Middle frontal gyrus (tissue), 1 donor: ENCODE measurements at regions not wholly inside any gene's neighbourhood (a gene's known extent, or its start where the extent isn't known, plus 50 kb on each side); places are given as distances from the start of the nearest gene placed in this dataset.
A peak's percentile ranks its signal among the peaks of the same experiment; 100 is the strongest.

ENCODE experiments used
- DNase-seq: peaks from one replicate; pipeline ENCODE4 v3.0.0-alpha.2; 2015; ENCODE audit warnings: low spot score; ENCODE audit errors: extremely low spot score

DNA sequence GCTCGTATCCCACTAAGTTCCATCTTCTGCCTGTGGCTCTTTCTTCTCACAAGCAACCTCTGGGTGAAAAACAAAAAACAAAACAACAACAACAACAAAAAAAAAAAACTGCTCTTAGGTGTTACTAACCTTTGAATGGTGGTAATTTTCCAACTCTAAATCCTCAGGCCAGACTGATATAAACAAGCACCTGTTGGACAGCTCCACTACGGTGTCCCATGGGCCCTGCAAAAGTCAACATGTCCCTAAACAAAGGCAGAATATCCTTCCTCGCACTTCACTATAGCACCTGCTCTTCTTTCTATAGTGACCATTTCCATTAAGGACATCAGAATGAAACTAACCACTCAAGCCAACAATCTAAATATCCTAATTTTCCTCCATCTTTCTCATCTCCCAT lies 54.6 kb upstream of the PARM1 start:
- no peak for DNase-seq

DNA sequence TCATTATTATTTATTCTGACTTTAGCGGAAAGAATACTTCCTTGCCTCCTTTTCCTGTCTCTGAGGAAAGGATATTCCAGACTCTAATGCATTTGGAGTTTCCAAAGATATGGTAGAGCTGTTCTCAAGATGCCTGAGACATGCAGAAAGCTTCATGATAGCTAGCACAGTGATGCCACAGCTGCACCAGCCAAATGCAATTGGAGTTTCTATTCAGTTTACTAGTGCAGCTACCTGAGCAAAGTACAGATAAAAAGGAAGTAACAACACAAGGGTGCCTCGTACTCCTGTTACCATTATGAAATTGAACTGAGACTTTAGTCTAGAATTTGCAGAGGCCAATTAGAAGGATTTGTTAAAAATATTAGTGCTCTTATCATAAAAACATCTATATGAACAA lies 57.5 kb upstream of the PARM1 start:
- no peak for DNase-seq

DNA sequence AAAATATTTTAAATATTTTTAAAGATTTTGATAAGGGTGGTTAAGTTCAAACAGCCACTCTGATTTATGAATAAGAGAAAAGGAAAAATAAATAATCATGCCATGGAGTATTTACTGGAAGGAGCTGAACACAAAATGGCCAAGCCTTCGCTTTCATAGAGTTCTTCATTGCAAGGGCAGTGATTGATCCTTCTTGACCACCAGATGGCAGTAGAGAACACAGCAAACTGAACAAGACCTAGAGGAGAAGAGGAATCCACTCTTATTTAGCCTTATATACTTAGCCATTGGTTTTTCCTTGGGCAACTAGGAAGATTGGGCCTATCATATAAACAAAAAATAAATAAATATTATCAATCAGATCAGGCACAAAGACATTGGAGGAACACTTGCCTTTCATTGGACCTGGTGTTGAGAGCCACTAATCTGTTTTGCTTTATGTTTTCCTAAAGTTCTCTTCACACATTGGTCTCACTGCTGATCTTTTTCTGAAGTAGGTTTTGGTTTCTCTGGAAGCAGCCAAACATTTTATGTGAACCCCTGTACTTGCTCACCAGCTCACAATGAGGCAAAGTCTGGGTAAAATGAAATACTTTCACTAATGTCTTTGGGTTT lies 58.1 kb upstream of the PARM1 start:
- peak; percentile 82 for DNase-seq

DNA sequence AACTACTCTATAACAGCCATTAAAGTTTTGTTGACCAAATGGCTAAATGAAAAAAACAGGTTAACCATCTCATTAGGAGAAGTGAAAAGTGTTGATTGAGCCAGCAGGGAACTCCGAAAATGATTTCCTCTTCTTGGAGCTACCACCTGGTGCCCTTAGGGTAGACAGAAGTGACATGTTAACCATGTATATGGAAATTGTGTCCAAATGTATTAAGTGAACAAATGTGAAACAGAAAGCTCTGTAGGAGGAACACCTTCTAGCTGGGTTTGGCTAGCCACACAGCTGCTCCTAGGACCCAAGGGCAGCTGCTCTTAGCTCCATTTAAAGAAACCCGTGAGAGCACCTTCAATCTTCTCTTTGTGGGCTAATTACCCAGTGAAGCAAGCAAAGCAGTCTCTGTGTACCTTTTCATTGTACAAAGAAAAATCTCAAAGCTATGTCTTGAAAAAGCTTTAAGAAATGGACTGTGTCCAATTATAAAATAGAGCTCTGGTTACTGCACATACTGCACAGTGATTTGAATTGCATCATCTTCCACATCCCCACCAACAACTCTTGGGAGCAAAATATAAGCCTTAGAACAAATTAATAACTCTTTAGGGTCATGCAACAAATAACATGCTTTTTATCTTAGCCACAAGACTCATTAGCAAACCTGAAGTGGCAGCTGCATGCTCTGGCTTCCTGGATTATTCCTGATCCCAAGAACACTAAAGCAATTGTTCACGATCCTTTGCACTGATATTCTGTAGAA lies 59.2 kb upstream of the PARM1 start:
- DNase-seq: no peak

DNA sequence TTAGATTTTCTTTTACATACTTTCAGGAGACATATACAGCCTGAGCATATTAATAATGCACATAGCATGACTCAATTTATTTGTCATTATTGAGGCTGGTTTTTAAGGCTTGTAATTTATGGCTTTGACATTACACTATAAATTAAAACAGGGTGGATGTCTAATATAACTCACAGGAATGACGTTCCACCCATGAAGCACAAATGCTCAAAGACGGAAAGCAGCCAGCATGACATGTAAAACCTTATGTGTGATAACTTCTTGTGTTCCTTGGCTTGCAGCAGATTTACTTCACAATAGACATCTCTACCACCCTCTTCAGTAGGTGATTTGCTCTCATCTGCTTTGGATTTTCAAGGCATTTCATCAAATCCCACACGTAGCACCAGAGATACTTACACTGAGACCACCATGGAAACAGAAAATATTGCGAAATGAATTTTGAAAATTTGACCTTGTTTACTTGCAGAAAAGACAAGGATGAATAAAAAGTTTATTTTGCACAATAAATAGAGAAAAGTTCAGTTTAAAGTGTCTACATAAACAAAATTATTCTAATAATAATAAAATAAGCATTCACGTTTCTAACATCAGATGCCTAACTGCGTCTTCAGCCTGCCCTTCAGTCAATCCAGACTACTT lies 64.7 kb upstream of the BTC start:
- DNase-seq: no peak

DNA sequence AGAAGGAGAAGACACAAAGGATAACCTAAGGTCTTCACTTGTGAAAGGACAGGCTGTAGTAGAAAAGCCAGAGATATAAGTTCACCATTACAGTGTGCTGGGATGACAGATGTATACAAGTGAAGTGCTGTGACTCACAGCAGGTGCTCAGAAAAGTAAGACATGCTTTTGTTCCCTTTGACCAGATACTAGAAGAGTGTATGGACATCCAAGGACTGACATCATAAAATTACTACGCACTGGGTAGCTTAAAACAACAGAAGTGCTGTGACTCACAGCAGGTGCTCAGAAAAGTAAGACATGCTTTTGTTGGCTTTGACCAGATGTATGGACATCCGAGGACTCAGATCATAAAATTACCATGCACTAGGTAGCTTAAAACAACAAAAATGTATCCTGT lies 61.6 kb upstream of the BTC start:
- no peak for DNase-seq

DNA sequence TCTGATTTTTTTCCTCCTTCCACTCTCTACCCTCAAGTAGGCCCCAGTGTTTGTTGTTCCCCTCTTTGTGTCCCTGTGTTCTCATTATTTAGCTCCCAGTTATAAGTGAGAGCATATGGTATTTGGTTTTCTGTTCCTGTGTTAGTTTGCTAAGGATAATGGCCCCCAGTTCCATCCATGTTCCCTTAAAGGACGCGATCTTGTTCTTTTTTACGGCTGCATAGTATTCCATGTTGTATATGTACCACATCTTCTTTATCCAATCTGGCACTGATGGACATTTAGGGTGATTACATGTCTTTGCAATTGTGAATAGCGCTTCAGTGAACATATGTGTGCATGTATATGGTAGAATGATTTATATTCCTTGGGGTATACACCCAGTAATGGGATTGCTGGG lies 54.5 kb upstream of the BTC start:
- DNase-seq: no peak

DNA sequence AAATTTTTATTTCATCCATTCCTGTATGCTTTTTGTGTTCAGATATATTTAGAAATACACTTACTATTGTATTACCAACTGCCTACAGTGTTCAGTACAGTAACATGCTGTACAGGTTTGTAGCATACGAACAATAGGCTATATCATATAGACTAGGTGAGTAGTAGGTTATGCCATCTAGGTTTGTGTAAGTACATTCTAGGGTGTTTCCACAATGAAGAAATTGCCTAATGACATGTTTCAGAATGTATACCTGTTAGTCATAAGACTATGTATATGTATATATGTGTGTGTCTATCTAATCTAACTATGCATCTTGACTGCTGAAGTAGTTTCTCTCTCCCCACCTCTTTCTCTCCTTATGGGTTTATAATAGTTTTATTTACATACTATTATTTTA lies 51.5 kb upstream of the BTC start:
- no peak for DNase-seq
